ENCODE measurements at regions not wholly inside any gene's neighbourhood (a gene's known extent, or its start where the extent isn't known, plus 50 kb on each side); places are given as distances from the start of the nearest gene placed in this dataset.

- no peak for ATAC-seq (ENCODE audit: low FRiP score in 2 of 2)
- TF ChIP-seq POLR2A (IDR thresholded peaks at IDR 0.05) (no peak), POLR2AphosphoS5 (IDR thresholded peaks at IDR 0.05) (no peak), EP300 (IDR thresholded peaks at IDR 0.05) (no peak)
Measured at GRCh38 chr13:59343132-59343531, 820.6 kb downstream of the DIAPH3 start.

GRCh38 chr13:59343993-59344822 lies 819.5 kb downstream of the DIAPH3 start:
- Histone ChIP-seq H3K27ac (peak overlapping the region in 3 of 4 donors; percentile 31 to 59 (median 40)), H3K9me3 (no peaks in the 10 kb centered on the region), H3K27me3 (no peaks in the 10 kb centered on the region), H3K4me1 (peaks cover 0 to 20% (median 0%) of the 10 kb centered on the region in 4 donors), H3K36me3 (no peaks in the 10 kb centered on the region), H3K4me3 (no peak overlapping the region)
- DNase-seq (no peak), ATAC-seq (ENCODE audit: low FRiP score in 2 of 2) (no peak)
- WGBS, 2 donors, result 65 to 74% methylated on average over 8 of the region's 8 CpGs
- TF ChIP-seq EP300 (IDR thresholded peaks at IDR 0.05) (no peak), CTCF (IDR thresholded peaks at IDR 0.05) (peak in 1 of 6 experiments; percentile 8), POLR2A (IDR thresholded peaks at IDR 0.05) (no peak)

More at GRCh38 chr13:59343132-59343531, 820.6 kb downstream of the DIAPH3 start:
- Histone ChIP-seq H3K9me3 (no peaks in the 10 kb centered on the region), H3K27me3 (no peaks in the 10 kb centered on the region), H3K36me3 (no peaks in the 10 kb centered on the region), H3K4me1 (peaks cover 0 to 20% (median 0%) of the 10 kb centered on the region in 4 donors), H3K27ac (peak overlapping the region in 3 of 4 donors; percentile 47 to 59 (median 53)), H3K4me3 (no peak overlapping the region)
- DNase-seq, result no peak
- 69 to 75% methylated on average over 3 of the region's 3 CpGs for WGBS, 2 donors

- Histone ChIP-seq H3K9me3 (no peaks in the 10 kb centered on the region), H3K4me1 (peaks cover 0 to 20% (median 0%) of the 10 kb centered on the region in 4 donors), H3K27ac (peak overlapping the region in 2 of 4 donors; percentile 2 to 59), H3K4me3 (no peak overlapping the region), H3K27me3 (no peaks in the 10 kb centered on the region), H3K36me3 (no peaks in the 10 kb centered on the region)
- TF ChIP-seq EP300 (IDR thresholded peaks at IDR 0.05) (no peak), POLR2A (IDR thresholded peaks at IDR 0.05) (no peak), POLR2AphosphoS5 (IDR thresholded peaks at IDR 0.05) (no peak), CTCF (IDR thresholded peaks at IDR 0.05) (no peak)
- ATAC-seq (ENCODE audit: low FRiP score in 2 of 2) (no peak), DNase-seq (no peak)
- WGBS, 2 donors, result 42 to 60% methylated on average over 1 to 2 of the region's 2 CpGs
Measured at GRCh38 chr13:59345311-59345710, 818.4 kb downstream of the DIAPH3 start.

- Histone ChIP-seq H3K4me3 (no peak overlapping the region), H3K36me3 (no peaks in the 10 kb centered on the region), H3K27me3 (no peaks in the 10 kb centered on the region), H3K4me1 (peaks cover 0 to 13% (median 0%) of the 10 kb centered on the region in 4 donors), H3K9me3 (no peaks in the 10 kb centered on the region), H3K27ac (peak overlapping the region in 1 of 4 donors; percentile 6)
- WGBS, 2 donors, result 71 to 73% methylated on average over 7 to 8 of the region's 8 CpGs
- no peak for ATAC-seq (ENCODE audit: low FRiP score in 2 of 2)
- no peak for DNase-seq
- TF ChIP-seq POLR2A (IDR thresholded peaks at IDR 0.05) (no peak), POLR2AphosphoS5 (IDR thresholded peaks at IDR 0.05) (no peak), CTCF (IDR thresholded peaks at IDR 0.05) (no peak)
Measured at GRCh38 chr13:59346999-59347723, 816.6 kb downstream of the DIAPH3 start.

GRCh38 chr13:59348617-59349016 lies 815.1 kb downstream of the DIAPH3 start:
- Histone ChIP-seq H3K27me3 (no peaks in the 10 kb centered on the region), H3K4me3 (no peak overlapping the region), H3K9me3 (no peaks in the 10 kb centered on the region), H3K36me3 (no peaks in the 10 kb centered on the region), H3K4me1 (peaks cover 0 to 7% (median 0%) of the 10 kb centered on the region in 4 donors), H3K27ac (no peak overlapping the region)
- TF ChIP-seq CTCF (IDR thresholded peaks at IDR 0.05) (no peak), POLR2AphosphoS5 (IDR thresholded peaks at IDR 0.05) (no peak), POLR2A (IDR thresholded peaks at IDR 0.05) (no peak), EP300 (IDR thresholded peaks at IDR 0.05) (no peak)
- WGBS, 2 donors, result 29 to 35% methylated on average over 1 of the region's 1 CpG
- DNase-seq (no peak), ATAC-seq (ENCODE audit: low FRiP score in 2 of 2) (no peak)

Measured in upper lobe of left lung (tissue), 6 donors.